ENCODE measurements at regions not wholly inside any gene's neighbourhood (a gene's known extent, or its start where the extent isn't known, plus 50 kb on each side); places are given as distances from the start of the nearest gene placed in this dataset.

- DNase-seq (ENCODE audit: low read depth) = peak; percentile 1
Measured at GRCh38 chr5:3197304-3198073, 398.1 kb upstream of the IRX1 start.

- DNase-seq (ENCODE audit: low read depth) = no peak
Measured at GRCh38 chr5:3195994-3196393, 399.6 kb upstream of the IRX1 start.

GRCh38 chr5:3194684-3195083, 400.9 kb upstream of the IRX1 start:
- no peak for DNase-seq (ENCODE audit: low read depth)

- no peak for DNase-seq (ENCODE audit: low read depth)
Measured at GRCh38 chr5:3194271-3194670, 401.4 kb upstream of the IRX1 start.

GRCh38 chr5:3191585-3191984, 404.0 kb upstream of the IRX1 start:
- no peak for DNase-seq (ENCODE audit: low read depth)

- DNase-seq (ENCODE audit: low read depth) = no peak
Measured at GRCh38 chr5:3190930-3191329, 404.7 kb upstream of the IRX1 start.

- no peak for DNase-seq (ENCODE audit: low read depth)
Measured at GRCh38 chr5:3190433-3190832, 405.2 kb upstream of the IRX1 start.

GRCh38 chr5:3187771-3188425, 407.7 kb upstream of the IRX1 start:
- no peak for DNase-seq (ENCODE audit: low read depth)

GRCh38 chr5:3186736-3187405, 408.8 kb upstream of the IRX1 start:
- no peak for DNase-seq (ENCODE audit: low read depth)

GRCh38 chr5:3186156-3186555, 409.5 kb upstream of the IRX1 start:
- no peak for DNase-seq (ENCODE audit: low read depth)

GRCh38 chr5:3185488-3185887, 410.1 kb upstream of the IRX1 start:
- no peak for DNase-seq (ENCODE audit: low read depth)

GRCh38 chr5:3182133-3182876, 413.3 kb upstream of the IRX1 start:
- no peak for DNase-seq (ENCODE audit: low read depth)

- no peak for DNase-seq (ENCODE audit: low read depth)
Measured at GRCh38 chr5:3181671-3182070, 414.0 kb upstream of the IRX1 start.

GRCh38 chr5:3180636-3181035, 415.0 kb upstream of the IRX1 start:
- DNase-seq (ENCODE audit: low read depth) = no peak

- DNase-seq (ENCODE audit: low read depth) = no peak
Measured at GRCh38 chr5:3179220-3179619, 416.4 kb upstream of the IRX1 start.

GRCh38 chr5:3177338-3177737, 418.3 kb upstream of the IRX1 start:
- DNase-seq (ENCODE audit: low read depth) = no peak

- DNase-seq (ENCODE audit: low read depth) = no peak
Measured at GRCh38 chr5:3175416-3175815, 420.2 kb upstream of the IRX1 start.

GRCh38 chr5:3167473-3167872, 416.0 kb upstream of the IRX2 start:
- DNase-seq (ENCODE audit: low read depth) = no peak

GRCh38 chr5:3163626-3164025, 412.1 kb upstream of the IRX2 start:
- no peak for DNase-seq (ENCODE audit: low read depth)

- no peak for DNase-seq (ENCODE audit: low read depth)
Measured at GRCh38 chr5:3161672-3162071, 410.2 kb upstream of the IRX2 start.

- no peak for DNase-seq (ENCODE audit: low read depth)
Measured at GRCh38 chr5:3157214-3157613, 405.7 kb upstream of the IRX2 start.

GRCh38 chr5:3155717-3156116, 404.2 kb upstream of the IRX2 start:
- DNase-seq (ENCODE audit: low read depth) = no peak

All from myocyte (in vitro differentiated cells).